Neural cell (in vitro differentiated cells): ENCODE measurements at regions not wholly inside any gene's neighbourhood (a gene's known extent, or its start where the extent isn't known, plus 50 kb on each side); places are given as distances from the start of the nearest gene placed in this dataset.

Experiments used
- CTCF ChIP-seq: fragments of 450-650 bp; IDR thresholded peaks from 2 replicates; pipeline ENCODE4 v1.5.1; 2014; ENCODE audit warnings: antibody characterized with exemption, mild to moderate bottlenecking, moderate library complexity; ENCODE audit not compliant: poor library complexity, severe bottlenecking
- EP300 ChIP-seq: fragments of 450-650 bp; conservative IDR thresholded peaks from 2 replicates; pipeline ENCODE4 v1.6.1; 2014; ENCODE audit warnings: antibody characterized with exemption, mild to moderate bottlenecking, moderate library complexity; ENCODE audit not compliant: poor library complexity, severe bottlenecking
- EZH2 ChIP-seq: fragments of 200-600, 300-800 bp; shearing (Covaris generic), sonication (generic); IDR thresholded peaks from 2 replicates; pipeline ENCODE4 v1.6.1; 2014; ENCODE audit warnings: antibody characterized with exemption, low read length, borderline replicate concordance, mild to moderate bottlenecking; ENCODE audit not compliant: insufficient read depth, poor library complexity, severe bottlenecking
- MXI1 ChIP-seq: fragments of 450-650 bp; conservative IDR thresholded peaks from 2 replicates; pipeline ENCODE4 v1.6.1; 2014; ENCODE audit warnings: antibody characterized with exemption, mild to moderate bottlenecking; ENCODE audit not compliant: poor library complexity, severe bottlenecking
- POLR2AphosphoS5 ChIP-seq: IDR thresholded peaks from 2 replicates; pipeline ENCODE4 v1.6.1; 2012
- RAD21 ChIP-seq: fragments of 450-650 bp; conservative IDR thresholded peaks from 2 replicates; pipeline ENCODE4 v1.6.1; 2014; ENCODE audit warnings: antibody characterized with exemption, mild to moderate bottlenecking, moderate library complexity
- REST ChIP-seq: IDR thresholded peaks from 2 replicates; pipeline ENCODE4 v1.6.1; 2012; ENCODE audit warnings: borderline replicate concordance
- SMC3 ChIP-seq: fragments of 450-650 bp; conservative IDR thresholded peaks from 2 replicates; pipeline ENCODE4 v1.6.1; 2014; ENCODE audit warnings: antibody characterized with exemption, mild to moderate bottlenecking, moderate library complexity; ENCODE audit not compliant: poor library complexity
- TAF1 ChIP-seq: IDR thresholded peaks from 2 replicates; pipeline ENCODE4 v1.6.1; 2012; ENCODE audit warnings: low read depth

GRCh38 chr4:83709627-83710026 is 173.7 kb downstream of the GPAT3 start:
- TF ChIP-seq EZH2 (no peak), CTCF (no peak), RAD21 (no peak), SMC3 (no peak), TAF1 (no peak), EP300 (no peak), REST (no peak), MXI1 (no peak), POLR2AphosphoS5 (no peak)
